Activated naive CD8-positive, alpha-beta T cell treated with anti-CD3 and anti-CD28 coated beads for 36 hours (primary cell): ENCODE measurements at regions not wholly inside any gene's neighbourhood (a gene's known extent, or its start where the extent isn't known, plus 50 kb on each side); places are given as distances from the start of the nearest gene placed in this dataset.

Experiments used
- DNase-seq: peaks from one replicate; pipeline ENCODE4 v3.0.0; 2021
- H3K27ac Mint-ChIP-seq: one replicate; pipeline ENCODE4 v1.8.0; 2022; ENCODE audit warnings: mild to moderate bottlenecking, moderate library complexity, mixed read lengths
- H3K27me3 Mint-ChIP-seq: one replicate; pipeline ENCODE4 v1.8.0; 2022; ENCODE audit warnings: mild to moderate bottlenecking, mixed read lengths
- H3K36me3 Mint-ChIP-seq: one replicate; pipeline ENCODE4 v1.8.0; 2021; ENCODE audit warnings: mild to moderate bottlenecking, mixed read lengths
- H3K4me1 Mint-ChIP-seq: one replicate; pipeline ENCODE4 v1.8.0; 2021; ENCODE audit warnings: mixed read lengths
- H3K4me3 Mint-ChIP-seq: one replicate; pipeline ENCODE4 v1.8.0; 2022; ENCODE audit warnings: mild to moderate bottlenecking, moderate library complexity, mixed read lengths
- H3K9me3 Mint-ChIP-seq: one replicate; pipeline ENCODE4 v1.8.0; 2022; ENCODE audit warnings: mixed read lengths

- Mint-ChIP-seq H3K4me3 (no peak overlapping the region), H3K9me3 (no peaks in the 10 kb centered on the region), H3K36me3 (no peaks in the 10 kb centered on the region), H3K27ac (no peak overlapping the region), H3K4me1 (no peaks in the 10 kb centered on the region), H3K27me3 (no peaks in the 10 kb centered on the region)
- DNase-seq: no peak
Observed at GRCh38 chr5:124285733-124286132, 460.7 kb downstream of the ZNF608 start.

- Mint-ChIP-seq H3K4me3 (no peak overlapping the region), H3K36me3 (no peaks in the 10 kb centered on the region)
Observed at GRCh38 chr5:124285071-124285470, 461.4 kb downstream of the ZNF608 start.

GRCh38 chr5:124283031-124283430 is 463.4 kb downstream of the ZNF608 start:
- H3K4me3 Mint-ChIP-seq: no peak overlapping the region
- H3K9me3 Mint-ChIP-seq: no peaks in the 10 kb centered on the region
- no peaks in the 10 kb centered on the region for H3K36me3 Mint-ChIP-seq

More at GRCh38 chr5:124285071-124285470, 461.4 kb downstream of the ZNF608 start:
- Mint-ChIP-seq H3K27me3 (no peaks in the 10 kb centered on the region), H3K9me3 (no peaks in the 10 kb centered on the region), H3K27ac (no peak overlapping the region), H3K4me1 (no peaks in the 10 kb centered on the region)
- no peak for DNase-seq

GRCh38 chr5:124280079-124280478 is 466.4 kb downstream of the ZNF608 start:
- H3K36me3 Mint-ChIP-seq: no peaks in the 10 kb centered on the region
- no peak overlapping the region for H3K27ac Mint-ChIP-seq
- H3K4me1 Mint-ChIP-seq: no peaks in the 10 kb centered on the region
- H3K27me3 Mint-ChIP-seq: no peaks in the 10 kb centered on the region
- no peaks in the 10 kb centered on the region for H3K9me3 Mint-ChIP-seq
- H3K4me3 Mint-ChIP-seq: no peak overlapping the region
- no peak for DNase-seq

More at GRCh38 chr5:124283031-124283430, 463.4 kb downstream of the ZNF608 start:
- no peak for DNase-seq
- H3K4me1 Mint-ChIP-seq: no peaks in the 10 kb centered on the region
- H3K27me3 Mint-ChIP-seq: no peaks in the 10 kb centered on the region
- no peak overlapping the region for H3K27ac Mint-ChIP-seq

- Mint-ChIP-seq H3K4me3 (no peak overlapping the region), H3K36me3 (no peaks in the 10 kb centered on the region), H3K27me3 (peaks cover 5% of the 10 kb centered on the region), H3K4me1 (no peaks in the 10 kb centered on the region), H3K27ac (no peak overlapping the region), H3K9me3 (no peaks in the 10 kb centered on the region)
- DNase-seq: no peak
Observed at GRCh38 chr5:124279146-124279876, 467.1 kb downstream of the ZNF608 start.

GRCh38 chr5:124278636-124279035 is 467.8 kb downstream of the ZNF608 start:
- Mint-ChIP-seq H3K4me3 (no peak overlapping the region), H3K4me1 (no peaks in the 10 kb centered on the region), H3K27ac (no peak overlapping the region), H3K27me3 (peaks cover 5% of the 10 kb centered on the region), H3K9me3 (no peaks in the 10 kb centered on the region), H3K36me3 (no peaks in the 10 kb centered on the region)
- DNase-seq: no peak

- no peak overlapping the region for H3K27ac Mint-ChIP-seq
- H3K4me1 Mint-ChIP-seq: no peaks in the 10 kb centered on the region
- no peaks in the 10 kb centered on the region for H3K36me3 Mint-ChIP-seq
- peaks cover 5% of the 10 kb centered on the region for H3K27me3 Mint-ChIP-seq
- no peak overlapping the region for H3K4me3 Mint-ChIP-seq
- H3K9me3 Mint-ChIP-seq: no peaks in the 10 kb centered on the region
- no peak for DNase-seq
Observed at GRCh38 chr5:124277767-124278545, 468.5 kb downstream of the ZNF608 start.

GRCh38 chr5:124276166-124276565 is 470.3 kb downstream of the ZNF608 start:
- H3K36me3 Mint-ChIP-seq: no peaks in the 10 kb centered on the region
- H3K27me3 Mint-ChIP-seq: peaks cover 5% of the 10 kb centered on the region
- no peak for DNase-seq
- H3K9me3 Mint-ChIP-seq: no peaks in the 10 kb centered on the region
- H3K27ac Mint-ChIP-seq: no peak overlapping the region
- H3K4me1 Mint-ChIP-seq: no peaks in the 10 kb centered on the region
- no peak overlapping the region for H3K4me3 Mint-ChIP-seq

GRCh38 chr5:124274949-124275348 is 471.5 kb downstream of the ZNF608 start:
- Mint-ChIP-seq H3K9me3 (no peaks in the 10 kb centered on the region), H3K4me1 (no peaks in the 10 kb centered on the region), H3K27ac (no peak overlapping the region), H3K27me3 (peaks cover 5% of the 10 kb centered on the region), H3K36me3 (no peaks in the 10 kb centered on the region), H3K4me3 (no peak overlapping the region)
- DNase-seq: no peak

- H3K27me3 Mint-ChIP-seq: no peaks in the 10 kb centered on the region
- no peak overlapping the region for H3K27ac Mint-ChIP-seq
- no peak overlapping the region for H3K4me3 Mint-ChIP-seq
- no peaks in the 10 kb centered on the region for H3K4me1 Mint-ChIP-seq
- no peaks in the 10 kb centered on the region for H3K36me3 Mint-ChIP-seq
- DNase-seq: no peak
- H3K9me3 Mint-ChIP-seq: no peaks in the 10 kb centered on the region
Observed at GRCh38 chr5:124264499-124264898, 481.9 kb downstream of the ZNF608 start.

GRCh38 chr5:124263680-124264491 is 482.6 kb downstream of the ZNF608 start:
- Mint-ChIP-seq H3K27ac (no peak overlapping the region), H3K27me3 (no peaks in the 10 kb centered on the region), H3K4me3 (no peak overlapping the region), H3K36me3 (no peaks in the 10 kb centered on the region), H3K9me3 (no peaks in the 10 kb centered on the region), H3K4me1 (no peaks in the 10 kb centered on the region)
- DNase-seq: no peak

- Mint-ChIP-seq H3K36me3 (no peaks in the 10 kb centered on the region), H3K27ac (no peak overlapping the region), H3K9me3 (no peaks in the 10 kb centered on the region), H3K27me3 (no peaks in the 10 kb centered on the region), H3K4me1 (no peaks in the 10 kb centered on the region), H3K4me3 (no peak overlapping the region)
- DNase-seq: no peak
Observed at GRCh38 chr5:124262991-124263571, 483.4 kb downstream of the ZNF608 start.

GRCh38 chr5:124262470-124262869 is 484.0 kb downstream of the ZNF608 start:
- no peak for DNase-seq
- no peaks in the 10 kb centered on the region for H3K9me3 Mint-ChIP-seq
- H3K27ac Mint-ChIP-seq: no peak overlapping the region
- H3K36me3 Mint-ChIP-seq: no peaks in the 10 kb centered on the region
- no peaks in the 10 kb centered on the region for H3K4me1 Mint-ChIP-seq
- no peaks in the 10 kb centered on the region for H3K27me3 Mint-ChIP-seq
- no peak overlapping the region for H3K4me3 Mint-ChIP-seq

GRCh38 chr5:124261848-124262247 is 484.6 kb downstream of the ZNF608 start:
- DNase-seq: no peak
- H3K27ac Mint-ChIP-seq: no peak overlapping the region
- no peaks in the 10 kb centered on the region for H3K4me1 Mint-ChIP-seq
- H3K4me3 Mint-ChIP-seq: no peak overlapping the region
- no peaks in the 10 kb centered on the region for H3K27me3 Mint-ChIP-seq
- no peaks in the 10 kb centered on the region for H3K36me3 Mint-ChIP-seq
- H3K9me3 Mint-ChIP-seq: no peaks in the 10 kb centered on the region
